RWPE2 (cell line): ENCODE measurements at regions not wholly inside any gene's neighbourhood (a gene's known extent, or its start where the extent isn't known, plus 50 kb on each side); places are given as distances from the start of the nearest gene placed in this dataset.
A peak's percentile ranks its signal among the peaks of the same experiment; 100 is the strongest.

Source experiments
- ATAC-seq: fragments of 200-7000 bp; cut with Tn5 transposase; 3 replicates; pipeline ENCODE4 v1.9.1; 2021; ENCODE audit warnings: low read depth
- DNase-seq: peaks from one replicate; pipeline ENCODE4 v3.0.0-alpha.2; 2020; ENCODE audit warnings: low spot score
- H3K27ac ChIP-seq: fragments of 450-650 bp; 2 replicates; pipeline ENCODE4 v1.5.1; 2017; ENCODE audit warnings: mild to moderate bottlenecking; ENCODE audit not compliant: poor library complexity, severe bottlenecking
- H3K27me3 ChIP-seq: fragments of 250-450 bp; sonication (Bioruptor Pico); 2 replicates; pipeline ENCODE4 v1.5.1; 2021; ENCODE audit warnings: mild to moderate bottlenecking, moderate library complexity; ENCODE audit not compliant: insufficient read depth, poor library complexity, severe bottlenecking
- H3K36me3 ChIP-seq: fragments of 250-450 bp; sonication (Bioruptor Pico); 2 replicates; pipeline ENCODE4 v1.5.1; 2020; ENCODE audit warnings: low read depth, mild to moderate bottlenecking, moderate library complexity
- H3K4me1 ChIP-seq: fragments of 250-450 bp; sonication (Bioruptor Pico); 2 replicates; pipeline ENCODE4 v1.5.1; 2021; ENCODE audit warnings: mild to moderate bottlenecking, moderate library complexity; ENCODE audit not compliant: insufficient read depth, poor library complexity, severe bottlenecking
- H3K4me3 ChIP-seq: fragments of 250-450 bp; sonication (Bioruptor Pico); 2 replicates; pipeline ENCODE4 v1.5.1; 2021; ENCODE audit warnings: mild to moderate bottlenecking, moderate library complexity; ENCODE audit not compliant: severe bottlenecking
- H3K9me3 ChIP-seq: fragments of 250-450 bp; sonication (Bioruptor Pico); 2 replicates; pipeline ENCODE4 v1.5.1; 2021; ENCODE audit warnings: mild to moderate bottlenecking, moderate library complexity; ENCODE audit not compliant: severe bottlenecking
- TF ChIP-seq, protein P1 (sequence below): fragments of 450-650 bp; IDR thresholded peaks from one replicate; pipeline ENCODE4 v1.5.1; 2017; ENCODE audit warnings: mild to moderate bottlenecking, moderate library complexity; ENCODE audit not compliant: poor library complexity, severe bottlenecking

DNA sequence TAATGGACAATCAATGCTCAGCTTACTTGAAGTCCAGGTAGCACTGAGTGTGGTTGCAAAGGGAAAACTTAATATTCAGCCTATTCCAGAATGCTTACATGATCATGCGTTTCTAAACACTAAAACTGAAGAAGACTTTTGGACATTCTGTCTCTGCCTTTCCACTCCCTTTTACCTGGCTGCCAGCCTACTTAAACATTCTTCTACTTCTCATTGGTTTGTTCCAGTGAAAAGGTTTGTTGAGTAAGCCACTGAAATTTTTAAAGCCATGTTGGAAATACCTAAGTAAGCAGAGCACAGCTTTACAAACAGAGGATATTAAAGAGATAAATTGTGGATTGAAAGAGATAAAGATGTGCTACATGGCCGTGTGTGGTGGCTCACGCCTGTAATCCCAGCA, 1280.8 kb upstream of the AUTS2 start:
- Histone ChIP-seq H3K4me3 (no peak overlapping the region), H3K36me3 (no peaks in the 10 kb centered on the region), H3K27ac (no peak overlapping the region), H3K9me3 (no peaks in the 10 kb centered on the region), H3K4me1 (no peaks in the 10 kb centered on the region), H3K27me3 (no peaks in the 10 kb centered on the region)
- TF ChIP-seq, protein P1, sequence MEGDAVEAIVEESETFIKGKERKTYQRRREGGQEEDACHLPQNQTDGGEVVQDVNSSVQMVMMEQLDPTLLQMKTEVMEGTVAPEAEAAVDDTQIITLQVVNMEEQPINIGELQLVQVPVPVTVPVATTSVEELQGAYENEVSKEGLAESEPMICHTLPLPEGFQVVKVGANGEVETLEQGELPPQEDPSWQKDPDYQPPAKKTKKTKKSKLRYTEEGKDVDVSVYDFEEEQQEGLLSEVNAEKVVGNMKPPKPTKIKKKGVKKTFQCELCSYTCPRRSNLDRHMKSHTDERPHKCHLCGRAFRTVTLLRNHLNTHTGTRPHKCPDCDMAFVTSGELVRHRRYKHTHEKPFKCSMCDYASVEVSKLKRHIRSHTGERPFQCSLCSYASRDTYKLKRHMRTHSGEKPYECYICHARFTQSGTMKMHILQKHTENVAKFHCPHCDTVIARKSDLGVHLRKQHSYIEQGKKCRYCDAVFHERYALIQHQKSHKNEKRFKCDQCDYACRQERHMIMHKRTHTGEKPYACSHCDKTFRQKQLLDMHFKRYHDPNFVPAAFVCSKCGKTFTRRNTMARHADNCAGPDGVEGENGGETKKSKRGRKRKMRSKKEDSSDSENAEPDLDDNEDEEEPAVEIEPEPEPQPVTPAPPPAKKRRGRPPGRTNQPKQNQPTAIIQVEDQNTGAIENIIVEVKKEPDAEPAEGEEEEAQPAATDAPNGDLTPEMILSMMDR: no peak
- no peak for DNase-seq
- ATAC-seq: peak; percentile 38; the same call in 1 of the 3 replicates

DNA sequence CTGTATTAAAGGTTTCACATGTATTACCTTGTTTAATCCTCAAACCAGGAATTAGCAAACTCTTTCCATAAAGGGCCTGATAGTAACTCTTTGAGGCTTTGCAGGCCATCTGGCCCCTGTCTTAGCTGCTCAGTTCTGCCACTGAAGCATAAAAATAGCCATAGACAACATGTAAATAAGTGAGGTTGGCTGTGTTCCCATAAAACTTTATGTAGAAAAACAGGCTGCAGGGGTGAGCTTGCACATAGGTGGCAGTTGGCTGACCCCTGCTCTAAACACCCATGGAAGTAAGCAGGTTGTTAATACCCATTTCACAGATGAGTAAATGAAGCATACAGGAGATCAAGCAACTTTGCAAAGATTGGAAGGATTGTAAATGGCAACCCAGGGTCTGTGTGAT, 1279.2 kb upstream of the AUTS2 start:
- no peaks in the 10 kb centered on the region for H3K4me1 ChIP-seq

DNA sequence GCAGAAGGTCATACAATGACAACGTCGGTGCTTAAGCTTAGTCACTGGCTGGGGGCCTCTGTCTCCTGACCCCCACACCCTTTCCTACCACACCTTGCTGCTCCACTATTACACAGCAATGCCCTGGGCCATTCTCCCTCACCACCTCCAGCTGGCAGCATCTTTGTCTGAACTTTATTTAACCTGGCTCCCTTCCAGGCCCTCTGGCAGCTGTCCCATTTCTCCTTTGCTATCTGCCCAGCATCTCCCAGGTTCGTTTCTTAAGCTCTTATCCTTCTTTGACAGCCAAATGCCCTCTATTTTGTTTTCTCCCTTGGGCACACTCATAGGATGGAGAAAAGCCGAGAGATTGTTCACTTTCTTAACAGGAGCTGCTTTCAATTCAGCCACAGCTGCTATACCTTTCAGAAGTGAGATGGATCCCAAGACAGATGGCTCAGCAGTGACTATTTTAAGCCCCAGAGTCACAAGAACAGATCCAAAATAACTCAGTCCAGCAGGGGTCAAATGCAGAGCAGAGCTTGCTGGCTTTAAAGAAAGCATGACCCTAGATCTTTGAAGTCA, 1277.1 kb upstream of the AUTS2 start:
- Histone ChIP-seq H3K27ac (no peak overlapping the region), H3K4me1 (no peaks in the 10 kb centered on the region), H3K4me3 (no peak overlapping the region), H3K36me3 (no peaks in the 10 kb centered on the region), H3K27me3 (no peaks in the 10 kb centered on the region), H3K9me3 (no peaks in the 10 kb centered on the region)
- DNase-seq (peak; percentile 52), ATAC-seq (peak; percentile 97)
- TF ChIP-seq, protein P1: no peak

More for the DNA sequence above, 1279.2 kb upstream of the AUTS2 start:
- Histone ChIP-seq H3K9me3 (no peaks in the 10 kb centered on the region), H3K4me3 (no peak overlapping the region), H3K36me3 (no peaks in the 10 kb centered on the region), H3K27me3 (no peaks in the 10 kb centered on the region), H3K27ac (no peak overlapping the region)
- DNase-seq (no peak), ATAC-seq (no peak)
- TF ChIP-seq, protein P1: no peak

DNA sequence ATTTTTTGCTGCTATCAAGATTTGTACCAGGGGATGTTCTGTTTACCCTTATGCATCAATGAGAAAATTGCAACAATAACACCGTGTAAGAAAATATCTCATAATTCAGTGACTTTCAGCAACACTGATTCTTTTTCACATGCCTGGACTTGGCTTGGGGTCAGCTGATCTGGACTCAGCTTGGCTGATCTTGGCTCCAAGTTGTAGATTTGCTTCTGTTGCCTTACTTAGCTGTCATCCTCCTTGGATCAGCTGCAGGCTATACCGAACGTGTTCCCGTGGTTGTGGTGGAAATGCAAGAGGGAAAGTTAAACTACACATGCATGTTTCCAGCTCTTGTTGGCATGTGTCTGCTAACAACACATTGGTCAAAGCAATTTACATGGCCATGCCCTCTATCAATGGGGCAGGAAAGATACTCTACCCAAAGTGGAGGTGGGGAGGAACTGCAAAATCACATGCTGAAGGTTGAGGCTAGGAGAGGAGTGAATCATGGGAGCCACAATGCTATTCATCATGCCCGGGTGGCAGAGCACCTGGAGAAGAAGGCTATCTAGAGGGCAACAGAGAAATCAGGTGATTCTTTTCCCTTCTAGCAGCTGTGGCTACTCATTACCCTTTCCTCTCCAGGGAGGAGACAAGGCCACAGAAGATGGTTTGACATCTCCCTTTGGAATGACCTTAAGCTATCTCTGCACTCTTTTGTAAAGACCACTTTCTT, 1276.3 kb upstream of the AUTS2 start:
- TF ChIP-seq, protein P1: no peak
- no peak overlapping the region for H3K4me3 ChIP-seq
- no peaks in the 10 kb centered on the region for H3K36me3 ChIP-seq
- no peaks in the 10 kb centered on the region for H3K4me1 ChIP-seq
- no peaks in the 10 kb centered on the region for H3K9me3 ChIP-seq
- no peaks in the 10 kb centered on the region for H3K27me3 ChIP-seq
- H3K27ac ChIP-seq: no peak overlapping the region
- DNase-seq: no peak
- no peak for ATAC-seq

DNA sequence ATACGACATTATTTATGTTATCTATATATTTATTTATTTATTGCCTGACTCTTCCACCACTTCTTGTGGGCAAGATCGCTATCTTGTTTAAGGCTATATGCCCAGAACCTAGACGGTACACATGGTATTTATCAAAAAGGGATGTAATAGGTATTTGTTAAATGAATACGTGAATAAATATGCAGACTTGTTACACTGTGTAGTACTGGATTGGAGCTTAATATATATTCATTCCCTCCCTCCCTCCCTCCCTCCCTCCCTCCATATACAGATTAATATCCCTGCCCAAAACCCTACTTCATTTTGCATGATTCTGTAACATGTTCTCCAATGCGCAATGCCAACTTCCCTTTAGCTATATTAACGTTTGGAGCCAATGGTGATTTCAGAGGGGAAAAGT, 1273.7 kb upstream of the AUTS2 start:
- Histone ChIP-seq H3K4me3 (no peak overlapping the region), H3K27me3 (no peaks in the 10 kb centered on the region), H3K27ac (no peak overlapping the region), H3K9me3 (no peaks in the 10 kb centered on the region), H3K36me3 (no peaks in the 10 kb centered on the region), H3K4me1 (no peaks in the 10 kb centered on the region)
- ATAC-seq (no peak), DNase-seq (no peak)
- TF ChIP-seq, protein P1: no peak
